ENCODE measurements at regions not wholly inside any gene's neighbourhood (a gene's known extent, or its start where the extent isn't known, plus 50 kb on each side); places are given as distances from the start of the nearest gene placed in this dataset.

DNA sequence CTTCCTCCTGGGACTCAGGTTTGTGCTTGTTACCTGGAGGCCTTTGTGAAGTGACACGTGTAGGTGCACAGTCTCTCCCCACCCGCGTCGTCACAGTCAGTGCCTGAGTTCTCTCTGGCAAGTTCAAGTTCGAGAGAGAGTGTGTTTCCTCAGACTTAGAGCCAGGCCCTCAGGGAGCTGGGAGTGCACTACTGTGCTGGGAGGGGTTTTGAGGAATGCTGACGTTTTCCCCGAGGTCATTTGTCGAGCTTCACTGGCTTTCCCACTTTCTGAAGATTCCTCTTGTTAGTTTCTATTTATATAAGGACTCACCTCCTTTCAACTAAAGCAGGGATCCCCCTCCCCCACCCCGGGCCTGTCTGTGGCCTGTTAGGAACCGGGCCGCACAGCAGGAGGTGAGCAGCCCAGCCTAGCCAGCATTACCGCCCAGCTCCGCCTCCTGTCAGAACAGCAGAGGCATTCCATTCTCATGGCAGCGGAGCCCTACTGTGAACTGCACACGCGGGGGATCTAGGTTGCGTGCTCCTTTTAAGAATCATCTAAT lies 209.2 kb downstream of the DIRAS2 start:
- no peaks in the 10 kb centered on the region for H3K9me3 ChIP-seq
- in situ Hi-C loops (cut with MboI; ENCODE audit: low pct_ligation_motif_present in 1 of 4, low pct_unique_long_range_greater_than_20kb in 1 of 4, low sequenced_read_pairs in 3 of 4), result no loop called here
- H3K27ac ChIP-seq, result no peak overlapping the region
- DNase-seq, result no peak
- 24 to 54% methylated on average over 6 to 17 of the region's 17 CpGs for WGBS, 2 donors (ENCODE audit: low coverage in 1 of 2)
- H3K4me3 ChIP-seq, result no peak overlapping the region
- H3K27me3 ChIP-seq, result no peaks in the 10 kb centered on the region
- intact Hi-C loops (cut with DNase I; ENCODE audit: low total_unique reads), result no loop called here
- H3K36me3 ChIP-seq, result no peaks in the 10 kb centered on the region
- TF ChIP-seq POLR2A (IDR thresholded peaks at IDR 0.05), result no peak
- TF ChIP-seq, protein P1, sequence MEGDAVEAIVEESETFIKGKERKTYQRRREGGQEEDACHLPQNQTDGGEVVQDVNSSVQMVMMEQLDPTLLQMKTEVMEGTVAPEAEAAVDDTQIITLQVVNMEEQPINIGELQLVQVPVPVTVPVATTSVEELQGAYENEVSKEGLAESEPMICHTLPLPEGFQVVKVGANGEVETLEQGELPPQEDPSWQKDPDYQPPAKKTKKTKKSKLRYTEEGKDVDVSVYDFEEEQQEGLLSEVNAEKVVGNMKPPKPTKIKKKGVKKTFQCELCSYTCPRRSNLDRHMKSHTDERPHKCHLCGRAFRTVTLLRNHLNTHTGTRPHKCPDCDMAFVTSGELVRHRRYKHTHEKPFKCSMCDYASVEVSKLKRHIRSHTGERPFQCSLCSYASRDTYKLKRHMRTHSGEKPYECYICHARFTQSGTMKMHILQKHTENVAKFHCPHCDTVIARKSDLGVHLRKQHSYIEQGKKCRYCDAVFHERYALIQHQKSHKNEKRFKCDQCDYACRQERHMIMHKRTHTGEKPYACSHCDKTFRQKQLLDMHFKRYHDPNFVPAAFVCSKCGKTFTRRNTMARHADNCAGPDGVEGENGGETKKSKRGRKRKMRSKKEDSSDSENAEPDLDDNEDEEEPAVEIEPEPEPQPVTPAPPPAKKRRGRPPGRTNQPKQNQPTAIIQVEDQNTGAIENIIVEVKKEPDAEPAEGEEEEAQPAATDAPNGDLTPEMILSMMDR (IDR thresholded peaks at IDR 0.05), result no peak
- no peak for TF ChIP-seq EP300 (IDR thresholded peaks at IDR 0.05; ENCODE audit: low read depth)
- TF ChIP-seq POLR2AphosphoS5 (IDR thresholded peaks at IDR 0.05), result no peak
- peaks cover 0 to 3% (median 0%) of the 10 kb centered on the region in 4 donors for H3K4me1 ChIP-seq

DNA sequence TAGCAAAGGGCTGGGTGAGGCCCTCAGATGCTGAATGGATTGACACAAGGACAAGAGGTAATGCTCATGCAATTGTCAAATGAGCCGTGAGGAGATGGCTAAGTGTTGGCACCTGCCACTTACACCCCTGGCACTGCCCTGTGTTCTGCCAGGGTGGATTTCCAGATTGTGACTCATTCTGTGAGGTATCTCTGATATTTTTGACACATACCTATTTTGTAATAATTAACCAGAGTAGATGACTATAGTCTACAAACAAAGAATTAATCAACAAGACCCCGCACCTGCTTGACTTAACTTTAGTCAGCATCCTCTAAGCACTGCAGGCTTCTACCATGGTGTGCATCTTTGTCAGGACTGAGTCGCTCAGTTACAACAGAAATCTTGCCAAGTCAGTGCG lies 200.8 kb downstream of the DIRAS2 start:
- Histone ChIP-seq H3K4me1 (no peaks in the 10 kb centered on the region), H3K27me3 (peaks cover 9% of the 10 kb centered on the region), H3K36me3 (no peaks in the 10 kb centered on the region), H3K27ac (no peak overlapping the region), H3K9me3 (peaks cover 0 to 10% of the 10 kb centered on the region in 2 donors), H3K4me3 (no peak overlapping the region)
- TF ChIP-seq POLR2A (IDR thresholded peaks at IDR 0.05) (no peak), EP300 (IDR thresholded peaks at IDR 0.05; ENCODE audit: low read depth) (no peak), POLR2AphosphoS5 (IDR thresholded peaks at IDR 0.05) (no peak)
- TF ChIP-seq, protein P1 (IDR thresholded peaks at IDR 0.05), result no peak
- intact Hi-C loops (cut with DNase I; ENCODE audit: low total_unique reads), result no loop called here
- in situ Hi-C loops (cut with MboI; ENCODE audit: low pct_ligation_motif_present in 1 of 4, low pct_unique_long_range_greater_than_20kb in 1 of 4, low sequenced_read_pairs in 3 of 4), result no loop called here
- DNase-seq, result no peak
- WGBS, 2 donors (ENCODE audit: low coverage in 1 of 2), result 60% methylated on average over 4 of the region's 4 CpGs; no CpG with 5 or more reads in 1 of the 2 donors

DNA sequence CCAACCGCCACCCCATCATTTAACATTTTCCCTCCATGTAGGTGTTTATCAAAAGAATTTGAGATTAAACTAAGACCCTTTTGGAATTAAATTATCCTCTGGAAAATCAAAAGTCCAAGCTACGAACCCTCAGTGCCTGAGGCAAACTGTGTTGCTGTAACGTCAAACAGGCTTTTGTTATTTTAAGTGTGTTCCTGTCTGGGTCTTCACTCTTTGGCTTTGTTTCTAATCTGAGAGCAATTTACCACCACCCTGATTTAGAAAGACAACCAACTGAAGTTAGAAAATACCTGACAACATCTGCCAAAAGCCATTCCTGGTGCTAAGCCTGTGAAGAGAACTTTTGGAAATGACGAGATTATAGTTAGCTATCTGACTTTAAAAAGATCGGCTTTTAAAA lies 199.9 kb downstream of the DIRAS2 start:
- peaks cover 9% of the 10 kb centered on the region for H3K27me3 ChIP-seq
- WGBS, 2 donors (ENCODE audit: low coverage in 1 of 2), result 67 to 69% methylated on average over 5 of the region's 5 CpGs
- H3K27ac ChIP-seq, result no peak overlapping the region
- H3K36me3 ChIP-seq, result no peaks in the 10 kb centered on the region
- in situ Hi-C loops (cut with MboI; ENCODE audit: low pct_ligation_motif_present in 1 of 4, low pct_unique_long_range_greater_than_20kb in 1 of 4, low sequenced_read_pairs in 3 of 4), result no loop called here
- intact Hi-C loops (cut with DNase I; ENCODE audit: low total_unique reads), result no loop called here
- H3K9me3 ChIP-seq, result peaks cover 0 to 10% of the 10 kb centered on the region in 2 donors
- no peaks in the 10 kb centered on the region for H3K4me1 ChIP-seq
- DNase-seq, result no peak
- no peak overlapping the region for H3K4me3 ChIP-seq
- TF ChIP-seq POLR2A (IDR thresholded peaks at IDR 0.05) (no peak), EP300 (IDR thresholded peaks at IDR 0.05; ENCODE audit: low read depth) (no peak), POLR2AphosphoS5 (IDR thresholded peaks at IDR 0.05) (no peak)
- TF ChIP-seq, protein P1 (IDR thresholded peaks at IDR 0.05), result no peak

DNA sequence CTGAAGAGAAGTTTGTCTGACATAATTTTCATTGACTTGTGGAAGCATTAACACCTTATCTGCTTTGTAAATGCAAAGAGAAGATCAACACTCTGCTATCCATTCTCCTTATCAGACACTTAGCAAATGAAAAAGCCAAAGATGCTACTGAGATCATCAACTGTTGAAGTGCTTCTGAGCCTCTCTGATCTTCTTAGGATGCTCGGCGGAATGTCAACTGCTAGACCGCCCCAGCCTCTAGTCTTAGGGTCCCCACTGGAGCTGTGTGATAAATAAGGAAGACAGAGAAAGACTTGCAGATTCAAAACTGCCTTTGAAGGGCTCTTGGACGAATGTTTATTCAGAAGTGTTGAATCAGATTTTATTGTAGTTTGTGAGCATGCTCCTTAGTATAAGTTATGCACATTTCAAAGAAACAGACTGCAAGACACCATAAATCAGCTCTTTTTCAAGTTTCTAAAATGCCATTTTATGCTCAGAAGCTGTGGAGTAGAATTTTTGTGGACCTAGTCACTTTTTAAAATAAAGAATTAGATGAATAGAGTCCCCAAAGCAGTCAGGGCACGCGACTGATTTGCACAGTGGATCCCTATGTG lies 197.9 kb downstream of the DIRAS2 start:
- DNase-seq, result no peak
- in situ Hi-C loops (cut with MboI; ENCODE audit: low pct_ligation_motif_present in 1 of 4, low pct_unique_long_range_greater_than_20kb in 1 of 4, low sequenced_read_pairs in 3 of 4), result no loop called here
- Histone ChIP-seq H3K4me3 (no peak overlapping the region), H3K27ac (no peak overlapping the region), H3K36me3 (no peaks in the 10 kb centered on the region), H3K4me1 (no peaks in the 10 kb centered on the region), H3K27me3 (peaks cover 9% of the 10 kb centered on the region), H3K9me3 (no peaks in the 10 kb centered on the region)
- no peak for TF ChIP-seq POLR2AphosphoS5 (IDR thresholded peaks at IDR 0.05)
- TF ChIP-seq POLR2A (IDR thresholded peaks at IDR 0.05), result no peak
- TF ChIP-seq EP300 (IDR thresholded peaks at IDR 0.05; ENCODE audit: low read depth), result no peak
- 68 to 83% methylated on average over 2 to 6 of the region's 6 CpGs for WGBS, 2 donors (ENCODE audit: low coverage in 1 of 2)
- intact Hi-C loops (cut with DNase I; ENCODE audit: low total_unique reads), result no loop called here
